Epithelial cell of esophagus (primary cell): ENCODE measurements at regions not wholly inside any gene's neighbourhood (a gene's known extent, or its start where the extent isn't known, plus 50 kb on each side); places are given as distances from the start of the nearest gene placed in this dataset.

ENCODE experiments used
- DNase-seq: peaks from one replicate; pipeline ENCODE4 v3.0.0; 2010; ENCODE audit warnings: low read depth
- H3K4me3 ChIP-seq: 2 replicates; pipeline ENCODE4 v1.5.1; 2011; ENCODE audit warnings: mild to moderate bottlenecking, low read length, control low read depth
- TF ChIP-seq, protein P1 (sequence below): IDR thresholded peaks from 2 replicates; pipeline ENCODE4 v1.5.1; 2011; ENCODE audit warnings: low read depth, mild to moderate bottlenecking, low read length, control low read depth, inconsistent platforms; ENCODE audit not compliant: insufficient read depth; ENCODE audit errors: missing control alignments

DNA sequence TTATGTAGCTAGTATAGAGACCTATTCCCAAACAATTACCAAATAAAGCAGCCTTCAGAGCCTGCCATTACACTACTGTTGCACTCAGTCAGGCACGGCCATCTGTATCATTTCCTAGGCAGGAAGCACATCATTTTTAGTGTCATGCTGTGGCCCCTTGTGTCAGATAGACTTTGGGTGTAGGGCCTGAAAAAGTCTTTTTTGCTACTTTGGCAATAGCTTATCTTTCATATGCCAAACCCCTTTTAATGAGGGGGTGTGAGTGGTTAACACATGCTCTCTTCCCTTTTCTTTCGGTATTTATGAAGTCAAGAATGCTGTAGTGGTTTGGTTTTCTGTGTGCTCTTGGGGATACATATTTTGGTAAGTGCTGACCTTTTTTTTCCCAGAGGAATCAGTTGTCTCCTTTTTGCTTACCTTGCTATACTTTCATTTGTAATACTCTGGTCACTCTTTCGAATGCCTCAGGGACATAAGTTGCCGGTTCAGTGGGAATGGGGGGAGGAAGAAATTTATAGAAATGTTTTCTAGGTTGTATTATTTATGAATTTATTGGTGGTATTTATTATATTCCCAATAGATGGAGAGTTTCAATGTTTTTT, 209.8 kb downstream of the CSNK1G3 start:
- DNase-seq = no peak

DNA sequence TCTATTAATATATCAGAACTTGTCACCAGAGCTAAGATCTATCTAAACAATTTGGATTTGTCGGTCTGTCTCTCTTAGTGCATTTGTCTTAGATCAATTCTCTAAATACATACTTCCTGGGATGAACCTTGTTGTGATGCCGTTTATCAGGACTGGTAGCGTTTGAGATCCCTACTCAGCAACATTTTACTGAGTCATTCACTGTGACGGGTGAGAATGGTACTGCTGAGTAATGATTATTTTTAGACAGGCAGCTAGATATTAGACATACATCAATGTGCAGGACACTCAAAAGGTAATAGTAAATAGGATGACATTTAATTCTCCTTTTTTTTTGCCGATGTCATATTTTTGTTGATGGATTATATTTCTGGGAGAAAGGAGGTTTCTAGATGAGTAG, 209.0 kb downstream of the CSNK1G3 start:
- TF ChIP-seq, protein P1, sequence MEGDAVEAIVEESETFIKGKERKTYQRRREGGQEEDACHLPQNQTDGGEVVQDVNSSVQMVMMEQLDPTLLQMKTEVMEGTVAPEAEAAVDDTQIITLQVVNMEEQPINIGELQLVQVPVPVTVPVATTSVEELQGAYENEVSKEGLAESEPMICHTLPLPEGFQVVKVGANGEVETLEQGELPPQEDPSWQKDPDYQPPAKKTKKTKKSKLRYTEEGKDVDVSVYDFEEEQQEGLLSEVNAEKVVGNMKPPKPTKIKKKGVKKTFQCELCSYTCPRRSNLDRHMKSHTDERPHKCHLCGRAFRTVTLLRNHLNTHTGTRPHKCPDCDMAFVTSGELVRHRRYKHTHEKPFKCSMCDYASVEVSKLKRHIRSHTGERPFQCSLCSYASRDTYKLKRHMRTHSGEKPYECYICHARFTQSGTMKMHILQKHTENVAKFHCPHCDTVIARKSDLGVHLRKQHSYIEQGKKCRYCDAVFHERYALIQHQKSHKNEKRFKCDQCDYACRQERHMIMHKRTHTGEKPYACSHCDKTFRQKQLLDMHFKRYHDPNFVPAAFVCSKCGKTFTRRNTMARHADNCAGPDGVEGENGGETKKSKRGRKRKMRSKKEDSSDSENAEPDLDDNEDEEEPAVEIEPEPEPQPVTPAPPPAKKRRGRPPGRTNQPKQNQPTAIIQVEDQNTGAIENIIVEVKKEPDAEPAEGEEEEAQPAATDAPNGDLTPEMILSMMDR = no peak
- H3K4me3 ChIP-seq = no peak overlapping the region
- DNase-seq = peak; percentile 39

More for the DNA sequence above, 209.8 kb downstream of the CSNK1G3 start:
- no peak overlapping the region for H3K4me3 ChIP-seq
- TF ChIP-seq, protein P1 = no peak

DNA sequence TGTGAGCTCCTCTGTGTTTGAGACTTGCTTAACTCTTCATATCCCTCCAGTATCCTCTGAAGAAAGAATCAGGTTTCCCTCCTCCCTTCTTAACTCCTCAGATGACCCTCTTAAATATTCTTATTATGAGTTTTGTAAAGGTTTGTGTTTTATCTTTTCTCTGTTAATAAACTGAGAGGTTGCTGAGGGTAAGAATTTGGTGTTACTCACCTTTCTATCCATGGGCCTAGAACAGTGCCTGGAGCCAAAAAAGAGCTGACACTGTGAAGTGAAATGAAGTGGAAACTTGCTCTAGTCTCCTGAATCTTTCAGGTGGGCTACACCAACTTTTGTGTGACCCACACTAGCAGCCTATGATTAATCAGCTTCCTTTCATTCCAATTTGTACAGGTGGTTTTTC, 208.4 kb downstream of the CSNK1G3 start:
- no peak for DNase-seq
- H3K4me3 ChIP-seq = no peak overlapping the region
- TF ChIP-seq, protein P1 = no peak

DNA sequence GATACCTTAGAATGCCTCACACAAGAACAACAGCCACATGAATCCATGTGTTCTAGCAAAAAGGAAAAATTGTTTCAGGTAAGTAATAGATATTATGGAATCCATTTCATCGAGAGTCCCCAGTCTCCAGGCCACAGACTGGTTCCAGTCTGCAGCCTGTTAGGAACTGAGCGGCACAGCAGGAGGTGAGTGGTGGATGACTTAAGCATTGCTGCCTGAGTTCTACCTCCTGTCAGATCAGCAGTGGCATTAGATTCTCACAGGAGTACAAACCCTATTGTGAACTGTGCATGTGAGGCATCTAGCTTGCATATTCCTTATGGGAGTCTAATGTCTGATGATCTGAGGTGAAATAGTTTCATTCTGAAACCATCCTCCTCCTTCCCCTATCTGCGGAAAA, 207.0 kb downstream of the CSNK1G3 start:
- peak; percentile 40 for DNase-seq
- TF ChIP-seq, protein P1 = no peak
- H3K4me3 ChIP-seq = no peak overlapping the region

DNA sequence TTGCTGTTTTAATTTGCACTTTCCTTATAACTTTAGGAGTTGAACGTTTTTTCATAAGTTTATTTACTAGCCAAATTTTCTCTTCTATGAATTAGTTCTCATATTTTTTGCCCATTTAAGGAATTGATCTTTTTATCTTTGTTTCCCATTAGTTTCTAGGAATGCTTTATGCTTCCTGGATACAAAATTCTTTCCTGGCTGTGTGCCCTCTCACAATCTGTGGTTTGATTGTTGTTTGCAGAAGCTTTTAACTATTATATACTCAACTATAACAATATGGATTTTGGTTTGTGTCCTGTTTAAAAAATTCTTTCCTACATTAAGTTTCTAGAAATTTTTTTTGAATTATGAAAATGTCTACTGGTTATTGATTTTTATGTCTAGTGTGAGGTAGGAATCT, 206.3 kb downstream of the CSNK1G3 start:
- TF ChIP-seq, protein P1 = no peak
- H3K4me3 ChIP-seq = no peak overlapping the region

DNA sequence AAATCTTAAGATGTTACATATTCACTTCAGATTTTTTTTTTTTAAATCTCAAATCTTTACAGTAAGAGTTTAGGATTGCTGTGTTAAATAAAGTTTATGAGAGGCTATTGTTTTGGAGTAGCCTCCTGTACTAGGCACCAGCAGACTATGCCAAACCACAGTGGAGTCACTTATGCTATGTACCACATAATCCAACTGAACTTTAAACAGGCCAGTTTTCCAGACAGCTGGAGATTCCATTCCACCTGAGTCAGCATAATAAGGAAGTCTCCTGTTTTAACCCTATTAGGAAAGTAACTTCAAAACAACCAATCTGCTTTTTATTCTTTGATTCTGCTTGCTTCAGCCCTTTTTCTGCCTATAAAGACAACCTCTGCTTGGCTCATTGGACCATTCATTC, 205.2 kb downstream of the CSNK1G3 start:
- DNase-seq = no peak
- TF ChIP-seq, protein P1 = no peak
- no peak overlapping the region for H3K4me3 ChIP-seq

More for the DNA sequence above, 206.3 kb downstream of the CSNK1G3 start:
- DNase-seq = no peak

DNA sequence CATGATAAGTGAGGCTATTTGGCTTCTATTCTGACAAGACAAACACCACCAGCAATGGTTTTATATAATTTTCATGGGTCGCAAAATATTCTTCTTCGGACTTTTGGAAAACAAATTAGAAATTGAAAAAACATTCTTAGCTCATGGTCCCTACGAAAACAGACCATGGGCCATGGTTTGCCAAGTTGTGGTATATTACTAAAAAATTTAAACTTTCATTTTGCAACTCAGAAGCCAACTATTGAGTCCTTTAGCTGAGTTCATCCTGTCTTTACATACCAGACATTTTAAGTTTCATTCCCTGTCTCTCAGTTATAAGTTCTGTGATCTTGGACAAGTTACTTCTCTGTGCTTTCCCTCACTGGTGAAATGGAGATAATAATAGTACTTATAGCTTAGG, 198.1 kb downstream of the CSNK1G3 start:
- DNase-seq = no peak
- TF ChIP-seq, protein P1 = no peak
- H3K4me3 ChIP-seq = no peak overlapping the region
